RWPE2 (cell line): ENCODE measurements at regions not wholly inside any gene's neighbourhood (a gene's known extent, or its start where the extent isn't known, plus 50 kb on each side); places are given as distances from the start of the nearest gene placed in this dataset.
A peak's percentile ranks its signal among the peaks of the same experiment; 100 is the strongest.

Experiments used
- ATAC-seq: fragments of 200-7000 bp; cut with Tn5 transposase; 3 replicates; pipeline ENCODE4 v1.9.1; 2021; ENCODE audit warnings: low read depth
- DNase-seq: peaks from one replicate; pipeline ENCODE4 v3.0.0-alpha.2; 2020; ENCODE audit warnings: low spot score
- H3K27ac ChIP-seq: fragments of 450-650 bp; 2 replicates; pipeline ENCODE4 v1.5.1; 2017; ENCODE audit warnings: mild to moderate bottlenecking; ENCODE audit not compliant: poor library complexity, severe bottlenecking
- H3K27me3 ChIP-seq: fragments of 250-450 bp; sonication (Bioruptor Pico); 2 replicates; pipeline ENCODE4 v1.5.1; 2021; ENCODE audit warnings: mild to moderate bottlenecking, moderate library complexity; ENCODE audit not compliant: insufficient read depth, poor library complexity, severe bottlenecking
- H3K36me3 ChIP-seq: fragments of 250-450 bp; sonication (Bioruptor Pico); 2 replicates; pipeline ENCODE4 v1.5.1; 2020; ENCODE audit warnings: low read depth, mild to moderate bottlenecking, moderate library complexity
- H3K4me1 ChIP-seq: fragments of 250-450 bp; sonication (Bioruptor Pico); 2 replicates; pipeline ENCODE4 v1.5.1; 2021; ENCODE audit warnings: mild to moderate bottlenecking, moderate library complexity; ENCODE audit not compliant: insufficient read depth, poor library complexity, severe bottlenecking
- H3K4me3 ChIP-seq: fragments of 250-450 bp; sonication (Bioruptor Pico); 2 replicates; pipeline ENCODE4 v1.5.1; 2021; ENCODE audit warnings: mild to moderate bottlenecking, moderate library complexity; ENCODE audit not compliant: severe bottlenecking
- H3K9me3 ChIP-seq: fragments of 250-450 bp; sonication (Bioruptor Pico); 2 replicates; pipeline ENCODE4 v1.5.1; 2021; ENCODE audit warnings: mild to moderate bottlenecking, moderate library complexity; ENCODE audit not compliant: severe bottlenecking
- CTCF ChIP-seq: fragments of 450-650 bp; IDR thresholded peaks from one replicate; pipeline ENCODE4 v1.5.1; 2017; ENCODE audit warnings: mild to moderate bottlenecking, moderate library complexity; ENCODE audit not compliant: poor library complexity, severe bottlenecking

- no peak for TF ChIP-seq CTCF
- H3K4me3 ChIP-seq: no peak overlapping the region
- no peak overlapping the region for H3K27ac ChIP-seq
- no peak for DNase-seq
- H3K9me3 ChIP-seq: no peaks in the 10 kb centered on the region
- H3K4me1 ChIP-seq: no peaks in the 10 kb centered on the region
- H3K36me3 ChIP-seq: no peaks in the 10 kb centered on the region
- H3K27me3 ChIP-seq: peaks cover 12% of the 10 kb centered on the region
- peak; percentile 27; the same call in 1 of the 3 replicates for ATAC-seq
Observed at GRCh38 chr20:21622097-21622857, 83.2 kb upstream of the PAX1 start.

- no peak for TF ChIP-seq CTCF
- H3K4me1 ChIP-seq: no peaks in the 10 kb centered on the region
- peaks cover 26% of the 10 kb centered on the region for H3K27me3 ChIP-seq
- H3K36me3 ChIP-seq: no peaks in the 10 kb centered on the region
- ATAC-seq (no peak), DNase-seq (no peak)
- no peaks in the 10 kb centered on the region for H3K9me3 ChIP-seq
- no peak overlapping the region for H3K4me3 ChIP-seq
- H3K27ac ChIP-seq: no peak overlapping the region
Observed at GRCh38 chr20:21618759-21619416, 86.6 kb upstream of the PAX1 start.

GRCh38 chr20:21615617-21616080 lies 89.8 kb upstream of the PAX1 start:
- ATAC-seq: peak; percentile 88
- H3K4me1 ChIP-seq: no peaks in the 10 kb centered on the region

GRCh38 chr20:21614980-21615379 lies 90.5 kb upstream of the PAX1 start:
- no peaks in the 10 kb centered on the region for H3K4me1 ChIP-seq
- peaks cover 26% of the 10 kb centered on the region for H3K27me3 ChIP-seq
- ATAC-seq: no peak
- TF ChIP-seq CTCF: no peak
- no peak overlapping the region for H3K27ac ChIP-seq
- H3K36me3 ChIP-seq: no peaks in the 10 kb centered on the region
- no peak for DNase-seq
- no peaks in the 10 kb centered on the region for H3K9me3 ChIP-seq
- H3K4me3 ChIP-seq: no peak overlapping the region

More at GRCh38 chr20:21615617-21616080, 89.8 kb upstream of the PAX1 start:
- peak; percentile 91 for TF ChIP-seq CTCF
- Histone ChIP-seq H3K27ac (no peak overlapping the region), H3K9me3 (no peaks in the 10 kb centered on the region), H3K27me3 (peaks cover 26% of the 10 kb centered on the region), H3K36me3 (no peaks in the 10 kb centered on the region), H3K4me3 (no peak overlapping the region)
- DNase-seq: no peak
